22Rv1 (cell line): ENCODE measurements at regions not wholly inside any gene's neighbourhood (a gene's known extent, or its start where the extent isn't known, plus 50 kb on each side); places are given as distances from the start of the nearest gene placed in this dataset.

Source experiments
- ZFX ChIP-seq: fragments of 450-650 bp; IDR thresholded peaks from 2 replicates; pipeline ENCODE4 v1.6.1; 2017; ENCODE audit warnings: antibody characterized with exemption, borderline replicate concordance
- TF ChIP-seq, protein P1 (sequence below): fragments of 450-650 bp; IDR thresholded peaks from 2 replicates; pipeline ENCODE4 v1.5.1; 2017; ENCODE audit warnings: mild to moderate bottlenecking

- TF ChIP-seq, protein P1, sequence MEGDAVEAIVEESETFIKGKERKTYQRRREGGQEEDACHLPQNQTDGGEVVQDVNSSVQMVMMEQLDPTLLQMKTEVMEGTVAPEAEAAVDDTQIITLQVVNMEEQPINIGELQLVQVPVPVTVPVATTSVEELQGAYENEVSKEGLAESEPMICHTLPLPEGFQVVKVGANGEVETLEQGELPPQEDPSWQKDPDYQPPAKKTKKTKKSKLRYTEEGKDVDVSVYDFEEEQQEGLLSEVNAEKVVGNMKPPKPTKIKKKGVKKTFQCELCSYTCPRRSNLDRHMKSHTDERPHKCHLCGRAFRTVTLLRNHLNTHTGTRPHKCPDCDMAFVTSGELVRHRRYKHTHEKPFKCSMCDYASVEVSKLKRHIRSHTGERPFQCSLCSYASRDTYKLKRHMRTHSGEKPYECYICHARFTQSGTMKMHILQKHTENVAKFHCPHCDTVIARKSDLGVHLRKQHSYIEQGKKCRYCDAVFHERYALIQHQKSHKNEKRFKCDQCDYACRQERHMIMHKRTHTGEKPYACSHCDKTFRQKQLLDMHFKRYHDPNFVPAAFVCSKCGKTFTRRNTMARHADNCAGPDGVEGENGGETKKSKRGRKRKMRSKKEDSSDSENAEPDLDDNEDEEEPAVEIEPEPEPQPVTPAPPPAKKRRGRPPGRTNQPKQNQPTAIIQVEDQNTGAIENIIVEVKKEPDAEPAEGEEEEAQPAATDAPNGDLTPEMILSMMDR: no peak
- no peak for TF ChIP-seq ZFX
These were observed 82.8 kb upstream of the SOX13 start for GRCh38 chr1:203990118-203990517.
